HEK293 (cell line): ENCODE measurements at regions not wholly inside any gene's neighbourhood (a gene's known extent, or its start where the extent isn't known, plus 50 kb on each side); places are given as distances from the start of the nearest gene placed in this dataset.

ENCODE experiments used
- CTCF ChIA-PET: fragments of 350-600 bp; formaldehyde crosslinking; extraction: SDS; loops from one replicate; lab custom pipeline; 2021; ENCODE audit warnings: antibody characterized with exemption; lab: Yijun Ruan, JAX
- POLR2A ChIA-PET: fragments of 300-600 bp; formaldehyde crosslinking; extraction: SDS; loops from one replicate; lab custom pipeline; 2020; ENCODE audit warnings: antibody characterized with exemption, inconsistent platforms; lab: Yijun Ruan, JAX
- H3K27ac ChIP-seq: fragments of 200-500 bp; sonication (Bioruptor generic); 2 replicates; pipeline ENCODE4 v1.5.1; 2014; ENCODE audit warnings: low read depth, low read length, control low read depth, inconsistent platforms; ENCODE audit errors: extremely low read depth
- H3K36me3 ChIP-seq, 2 experiments: fragments of 200-500 bp in 1 of 2; sonication (Bioruptor generic) in 1 of 2; 1 replicate in 1 of 2; 2 replicates in 1 of 2; pipeline ENCODE4 v1.5.1; 2014 to 2017; ENCODE audit warnings: inconsistent platforms in 2 of 2, low read length in 2 of 2; ENCODE audit not compliant: control insufficient read depth in 2 of 2, insufficient read depth in 1 of 2
- H3K4me1 ChIP-seq: fragments of 200-500 bp; sonication (Bioruptor generic); 2 replicates; pipeline ENCODE4 v1.5.1; 2014; ENCODE audit warnings: mild to moderate bottlenecking, low read length, inconsistent platforms; ENCODE audit not compliant: control insufficient read depth, insufficient read depth
- H3K4me3 ChIP-seq: 2 replicates; pipeline ENCODE4 v1.5.1; 2011; ENCODE audit warnings: low read depth, mild to moderate bottlenecking, control low read depth, low read length, moderate library complexity
- H3K9me3 ChIP-seq: fragments of 200-500 bp; sonication (Bioruptor generic); 2 replicates; pipeline ENCODE4 v1.5.1; 2014; ENCODE audit warnings: low read depth, low read length, inconsistent platforms; ENCODE audit not compliant: control insufficient read depth, insufficient read depth
- BCL11B ChIP-seq: fragments of 450-650 bp; formaldehyde crosslinking; IDR thresholded peaks from 2 replicates; pipeline ENCODE4 v1.5.1; 2016; ENCODE audit warnings: low read depth, missing biosample characterization, missing genetic modification characterization
- GLI2 ChIP-seq: fragments of 450-650 bp; formaldehyde crosslinking; IDR thresholded peaks from 2 replicates; pipeline ENCODE4; 2017; ENCODE audit warnings: missing biosample characterization, missing genetic modification characterization, low read depth, borderline replicate concordance
- GLIS1 ChIP-seq: fragments of 450-650 bp; formaldehyde crosslinking; IDR thresholded peaks from 2 replicates; pipeline ENCODE4 v1.5.1; 2016; ENCODE audit warnings: missing biosample characterization, missing genetic modification characterization
- REPIN1 ChIP-seq: fragments of 450-650 bp; formaldehyde crosslinking; IDR thresholded peaks from 2 replicates; pipeline ENCODE4 v1.5.1; 2017; ENCODE audit warnings: missing biosample characterization, missing genetic modification characterization, low read depth
- SP3 ChIP-seq: fragments of 450-650 bp; formaldehyde crosslinking; IDR thresholded peaks from 2 replicates; pipeline ENCODE4 v1.5.1; 2016; ENCODE audit warnings: missing biosample characterization, missing genetic modification characterization
- ZFHX2 ChIP-seq: fragments of 450-650 bp; formaldehyde crosslinking; conservative IDR thresholded peaks from 2 replicates; pipeline ENCODE4 v1.5.1; 2016; ENCODE audit warnings: missing biosample characterization, missing genetic modification characterization
- ZNF138 ChIP-seq: fragments of 450-650 bp; formaldehyde crosslinking; IDR thresholded peaks from 2 replicates; pipeline ENCODE4 v1.5.1; 2016; ENCODE audit warnings: missing biosample characterization, missing genetic modification characterization, borderline replicate concordance
- ZNF155 ChIP-seq: fragments of 450-650 bp; formaldehyde crosslinking; IDR thresholded peaks from 2 replicates; pipeline ENCODE4 v1.5.1; 2016; ENCODE audit warnings: missing biosample characterization, missing genetic modification characterization
- ZNF169 ChIP-seq: fragments of 450-650 bp; formaldehyde crosslinking; IDR thresholded peaks from 2 replicates; pipeline ENCODE4 v1.5.1; 2016; ENCODE audit warnings: missing biosample characterization, missing genetic modification characterization
- ZNF174 ChIP-seq: fragments of 450-650 bp; formaldehyde crosslinking; IDR thresholded peaks from 2 replicates; pipeline ENCODE4 v1.5.0; 2017; ENCODE audit warnings: missing biosample characterization, mild to moderate bottlenecking, missing genetic modification characterization
- ZNF175 ChIP-seq: fragments of 450-650 bp; formaldehyde crosslinking; IDR thresholded peaks from 2 replicates; pipeline ENCODE4 v1.5.1; 2016; ENCODE audit warnings: missing biosample characterization, missing genetic modification characterization
- ZNF350 ChIP-seq: fragments of 450-650 bp; formaldehyde crosslinking; IDR thresholded peaks from 2 replicates; pipeline ENCODE4 v1.5.0; 2017; ENCODE audit warnings: missing biosample characterization, mild to moderate bottlenecking, missing genetic modification characterization
- ZNF449 ChIP-seq: fragments of 450-650 bp; formaldehyde crosslinking; IDR thresholded peaks from 2 replicates; pipeline ENCODE4 v1.5.1; 2017; ENCODE audit warnings: missing biosample characterization, mild to moderate bottlenecking, missing genetic modification characterization, moderate library complexity
- ZNF596 ChIP-seq: fragments of 450-650 bp; IDR thresholded peaks from 2 replicates; pipeline ENCODE4 v1.5.0; 2018; ENCODE audit warnings: missing biosample characterization, mild to moderate bottlenecking, missing genetic modification characterization, moderate library complexity
- ZNF623 ChIP-seq: fragments of 450-650 bp; formaldehyde crosslinking; IDR thresholded peaks from 2 replicates; pipeline ENCODE4 v1.5.1; 2016; ENCODE audit warnings: missing biosample characterization, missing genetic modification characterization
- ZNF654 ChIP-seq: fragments of 450-650 bp; formaldehyde crosslinking; IDR thresholded peaks from 2 replicates; pipeline ENCODE4 v1.5.1; 2016; ENCODE audit warnings: low read depth, missing biosample characterization, missing genetic modification characterization
- ZNF660 ChIP-seq: fragments of 450-650 bp; IDR thresholded peaks from 2 replicates; pipeline ENCODE4 v1.5.1; 2018; ENCODE audit warnings: missing biosample characterization, mild to moderate bottlenecking, missing genetic modification characterization
- TF ChIP-seq, protein P1 (sequence below): fragments of 450-650 bp; IDR thresholded peaks from 2 replicates; pipeline ENCODE4 v1.5.1; 2018; ENCODE audit warnings: missing biosample characterization, mild to moderate bottlenecking, missing genetic modification characterization
- TF ChIP-seq, protein P2 (sequence below): fragments of 450-650 bp; formaldehyde crosslinking; IDR thresholded peaks from 2 replicates; pipeline ENCODE4 v1.5.1; 2016; ENCODE audit warnings: missing biosample characterization, missing genetic modification characterization
- TF ChIP-seq, protein P3 (sequence below): fragments of 450-650 bp; formaldehyde crosslinking; IDR thresholded peaks from 2 replicates; pipeline ENCODE4 v1.5.1; 2016; ENCODE audit warnings: missing biosample characterization, missing genetic modification characterization
- TF ChIP-seq, protein P4 (sequence below): fragments of 450-650 bp; formaldehyde crosslinking; IDR thresholded peaks from 2 replicates; pipeline ENCODE4 v1.5.1; 2016; ENCODE audit warnings: missing biosample characterization, missing genetic modification characterization

- POLR2A ChIA-PET = interaction anchor here (0.6 kb wide), 1 partner anchor 303 kb away, joined by 4 read pairs; no protein-coding TSS in a partner anchor
These were observed 151.7 kb downstream of the SLC38A4 start for GRCh38 chr12:46674129-46674528.

GRCh38 chr12:46671102-46671501 lies 154.7 kb downstream of the SLC38A4 start:
- Histone ChIP-seq H3K27ac (no peak overlapping the region), H3K4me3 (no peak overlapping the region), H3K36me3 (no peaks in the 10 kb centered on the region), H3K9me3 (no peaks in the 10 kb centered on the region), H3K4me1 (no peaks in the 10 kb centered on the region)
- TF ChIP-seq ZNF350 (tag by site-specific recombination) (no peak), ZNF175 (no peak), ZNF155 (tag by site-specific recombination) (no peak), ZNF174 (tag by site-specific recombination) (no peak), ZNF596 (tag by site-specific recombination) (no peak), BCL11B (tag by site-specific recombination) (no peak)
- TF ChIP-seq, protein P1, sequence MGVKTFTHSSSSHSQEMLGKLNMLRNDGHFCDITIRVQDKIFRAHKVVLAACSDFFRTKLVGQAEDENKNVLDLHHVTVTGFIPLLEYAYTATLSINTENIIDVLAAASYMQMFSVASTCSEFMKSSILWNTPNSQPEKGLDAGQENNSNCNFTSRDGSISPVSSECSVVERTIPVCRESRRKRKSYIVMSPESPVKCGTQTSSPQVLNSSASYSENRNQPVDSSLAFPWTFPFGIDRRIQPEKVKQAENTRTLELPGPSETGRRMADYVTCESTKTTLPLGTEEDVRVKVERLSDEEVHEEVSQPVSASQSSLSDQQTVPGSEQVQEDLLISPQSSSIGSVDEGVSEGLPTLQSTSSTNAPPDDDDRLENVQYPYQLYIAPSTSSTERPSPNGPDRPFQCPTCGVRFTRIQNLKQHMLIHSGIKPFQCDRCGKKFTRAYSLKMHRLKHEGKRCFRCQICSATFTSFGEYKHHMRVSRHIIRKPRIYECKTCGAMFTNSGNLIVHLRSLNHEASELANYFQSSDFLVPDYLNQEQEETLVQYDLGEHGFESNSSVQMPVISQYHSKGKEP (tag by site-specific recombination) = no peak
- TF ChIP-seq, protein P2, sequence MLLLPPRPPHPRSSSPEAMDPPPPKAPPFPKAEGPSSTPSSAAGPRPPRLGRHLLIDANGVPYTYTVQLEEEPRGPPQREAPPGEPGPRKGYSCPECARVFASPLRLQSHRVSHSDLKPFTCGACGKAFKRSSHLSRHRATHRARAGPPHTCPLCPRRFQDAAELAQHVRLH (tag by site-specific recombination) = no peak
- TF ChIP-seq, protein P3, sequence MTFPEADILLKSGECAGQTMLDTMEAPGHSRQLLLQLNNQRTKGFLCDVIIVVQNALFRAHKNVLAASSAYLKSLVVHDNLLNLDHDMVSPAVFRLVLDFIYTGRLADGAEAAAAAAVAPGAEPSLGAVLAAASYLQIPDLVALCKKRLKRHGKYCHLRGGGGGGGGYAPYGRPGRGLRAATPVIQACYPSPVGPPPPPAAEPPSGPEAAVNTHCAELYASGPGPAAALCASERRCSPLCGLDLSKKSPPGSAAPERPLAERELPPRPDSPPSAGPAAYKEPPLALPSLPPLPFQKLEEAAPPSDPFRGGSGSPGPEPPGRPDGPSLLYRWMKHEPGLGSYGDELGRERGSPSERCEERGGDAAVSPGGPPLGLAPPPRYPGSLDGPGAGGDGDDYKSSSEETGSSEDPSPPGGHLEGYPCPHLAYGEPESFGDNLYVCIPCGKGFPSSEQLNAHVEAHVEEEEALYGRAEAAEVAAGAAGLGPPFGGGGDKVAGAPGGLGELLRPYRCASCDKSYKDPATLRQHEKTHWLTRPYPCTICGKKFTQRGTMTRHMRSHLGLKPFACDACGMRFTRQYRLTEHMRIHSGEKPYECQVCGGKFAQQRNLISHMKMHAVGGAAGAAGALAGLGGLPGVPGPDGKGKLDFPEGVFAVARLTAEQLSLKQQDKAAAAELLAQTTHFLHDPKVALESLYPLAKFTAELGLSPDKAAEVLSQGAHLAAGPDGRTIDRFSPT (tag by site-specific recombination) = no peak
- CTCF ChIA-PET = interaction anchor here (1.2 kb wide), 1 partner anchor 12 kb away, joined by 3 read pairs; no protein-coding TSS in a partner anchor
- POLR2A ChIA-PET = no interaction called here

More at GRCh38 chr12:46674129-46674528, 151.7 kb downstream of the SLC38A4 start:
- Histone ChIP-seq H3K9me3 (no peaks in the 10 kb centered on the region), H3K27ac (no peak overlapping the region), H3K4me1 (no peaks in the 10 kb centered on the region), H3K36me3 (no peaks in the 10 kb centered on the region), H3K4me3 (no peak overlapping the region)
- TF ChIP-seq ZNF449 (tag by site-specific recombination) (no peak), SP3 (tag by site-specific recombination) (no peak), ZFHX2 (tag by site-specific recombination) (no peak), ZNF169 (tag by site-specific recombination) (no peak), REPIN1 (tag by site-specific recombination) (no peak), ZNF660 (tag by site-specific recombination) (no peak), ZNF654 (tag by site-specific recombination) (no peak), GLIS1 (tag by site-specific recombination) (no peak), ZNF623 (tag by site-specific recombination) (no peak), GLI2 (tag by site-specific recombination) (no peak), ZNF138 (tag by site-specific recombination) (no peak)
- TF ChIP-seq, protein P4, sequence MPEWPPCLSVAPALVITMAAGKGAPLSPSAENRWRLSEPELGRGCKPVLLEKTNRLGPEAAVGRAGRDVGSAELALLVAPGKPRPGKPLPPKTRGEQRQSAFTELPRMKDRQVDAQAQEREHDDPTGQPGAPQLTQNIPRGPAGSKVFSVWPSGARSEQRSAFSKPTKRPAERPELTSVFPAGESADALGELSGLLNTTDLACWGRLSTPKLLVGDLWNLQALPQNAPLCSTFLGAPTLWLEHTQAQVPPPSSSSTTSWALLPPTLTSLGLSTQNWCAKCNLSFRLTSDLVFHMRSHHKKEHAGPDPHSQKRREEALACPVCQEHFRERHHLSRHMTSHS = no peak
- CTCF ChIA-PET = interaction anchor here (0.6 to 2.8 kb wide), 11 partner anchors 8 to 686 kb away, joined by 3 to 12 read pairs (median 4); no protein-coding TSS in a partner anchor
